HEK293 (cell line): ENCODE measurements at regions not wholly inside any gene's neighbourhood (a gene's known extent, or its start where the extent isn't known, plus 50 kb on each side); places are given as distances from the start of the nearest gene placed in this dataset.

Experiments used
- KLF17 ChIP-seq: fragments of 450-650 bp; formaldehyde crosslinking; IDR thresholded peaks from 2 replicates; pipeline ENCODE4 v1.5.1; 2016; ENCODE audit warnings: missing biosample characterization, missing genetic modification characterization
- MZF1 ChIP-seq: fragments of 450-650 bp; formaldehyde crosslinking; IDR thresholded peaks from 2 replicates; pipeline ENCODE4 v1.5.1; 2017; ENCODE audit warnings: missing biosample characterization, missing genetic modification characterization, borderline replicate concordance
- PRDM1 ChIP-seq: fragments of 450-650 bp; formaldehyde crosslinking; IDR thresholded peaks from 2 replicates; pipeline ENCODE4; 2016; ENCODE audit warnings: missing biosample characterization, missing genetic modification characterization
- RBAK ChIP-seq: fragments of 450-650 bp; formaldehyde crosslinking; IDR thresholded peaks from 2 replicates; pipeline ENCODE4 v1.5.1; 2016; ENCODE audit warnings: missing biosample characterization, missing genetic modification characterization
- YY1 ChIP-seq: fragments of 450-650 bp; formaldehyde crosslinking; IDR thresholded peaks from 2 replicates; pipeline ENCODE4 v1.5.1; 2018; ENCODE audit warnings: missing biosample characterization, missing genetic modification characterization
- ZFHX2 ChIP-seq: fragments of 450-650 bp; formaldehyde crosslinking; conservative IDR thresholded peaks from 2 replicates; pipeline ENCODE4 v1.5.1; 2016; ENCODE audit warnings: missing biosample characterization, missing genetic modification characterization
- ZFP69B ChIP-seq: fragments of 450-650 bp; formaldehyde crosslinking; IDR thresholded peaks from 2 replicates; pipeline ENCODE4 v1.5.1; 2016; ENCODE audit warnings: missing biosample characterization, missing genetic modification characterization
- ZNF146 ChIP-seq: fragments of 450-650 bp; formaldehyde crosslinking; IDR thresholded peaks from 2 replicates; pipeline ENCODE4 v1.5.1; 2016; ENCODE audit warnings: missing biosample characterization, missing genetic modification characterization
- ZNF202 ChIP-seq: fragments of 450-650 bp; formaldehyde crosslinking; IDR thresholded peaks from 2 replicates; pipeline ENCODE4 v1.5.1; 2016; ENCODE audit warnings: missing biosample characterization, missing genetic modification characterization, borderline replicate concordance
- ZNF214 ChIP-seq: fragments of 450-650 bp; formaldehyde crosslinking; IDR thresholded peaks from 2 replicates; pipeline ENCODE4 v1.5.1; 2017; ENCODE audit warnings: missing biosample characterization, mild to moderate bottlenecking, missing genetic modification characterization, borderline replicate concordance
- ZNF274 ChIP-seq, 2 experiments: fragments of 200-500 bp in 1 of 2; fragments of 450-650 bp in 1 of 2; sonication (Bioruptor generic) in 1 of 2; formaldehyde crosslinking in 1 of 2; IDR thresholded peaks; 2 replicates each; pipeline versions ENCODE4 v1.5.1 to v1.6.1; 2014 to 2016; ENCODE audit warnings: borderline replicate concordance in 1 of 2, inconsistent platforms in 1 of 2, low read length in 1 of 2, missing biosample characterization in 1 of 2, missing genetic modification characterization in 1 of 2
- ZNF280C ChIP-seq: fragments of 450-650 bp; formaldehyde crosslinking; IDR thresholded peaks from 2 replicates; pipeline ENCODE4 v1.5.1; 2016; ENCODE audit warnings: missing biosample characterization, missing genetic modification characterization
- ZNF280D ChIP-seq: fragments of 450-650 bp; formaldehyde crosslinking; IDR thresholded peaks from 2 replicates; pipeline ENCODE4 v1.5.1; 2016; ENCODE audit warnings: missing biosample characterization, missing genetic modification characterization
- ZNF302 ChIP-seq: fragments of 450-650 bp; formaldehyde crosslinking; IDR thresholded peaks from 2 replicates; pipeline ENCODE4 v1.5.1; 2016; ENCODE audit warnings: missing biosample characterization, missing genetic modification characterization, low read depth
- ZNF354C ChIP-seq: fragments of 450-650 bp; formaldehyde crosslinking; IDR thresholded peaks from 2 replicates; pipeline ENCODE4 v1.5.1; 2016; ENCODE audit warnings: missing biosample characterization, missing genetic modification characterization, low read depth, borderline replicate concordance
- ZNF394 ChIP-seq: fragments of 450-650 bp; formaldehyde crosslinking; IDR thresholded peaks from 2 replicates; pipeline ENCODE4 v1.5.1; 2016; ENCODE audit warnings: missing biosample characterization, missing genetic modification characterization, mild to moderate bottlenecking, moderate library complexity, borderline replicate concordance
- ZNF423 ChIP-seq: fragments of 450-650 bp; formaldehyde crosslinking; IDR thresholded peaks from 2 replicates; pipeline ENCODE4 v1.5.1; 2016; ENCODE audit warnings: missing biosample characterization, missing genetic modification characterization
- ZNF426 ChIP-seq: fragments of 450-650 bp; formaldehyde crosslinking; IDR thresholded peaks from 2 replicates; pipeline ENCODE4 v1.5.1; 2017; ENCODE audit warnings: missing biosample characterization, missing genetic modification characterization, mild to moderate bottlenecking, inconsistent platforms, moderate library complexity
- ZNF48 ChIP-seq: fragments of 450-650 bp; formaldehyde crosslinking; IDR thresholded peaks from 2 replicates; pipeline ENCODE4 v1.5.1; 2016; ENCODE audit warnings: missing biosample characterization, missing genetic modification characterization
- ZNF488 ChIP-seq: fragments of 450-650 bp; formaldehyde crosslinking; IDR thresholded peaks from 2 replicates; pipeline ENCODE4 v1.5.1; 2016; ENCODE audit warnings: missing biosample characterization, missing genetic modification characterization
- ZNF514 ChIP-seq: fragments of 450-650 bp; formaldehyde crosslinking; IDR thresholded peaks from 2 replicates; pipeline ENCODE4 v1.5.1; 2016; ENCODE audit warnings: missing biosample characterization, missing genetic modification characterization
- ZNF558 ChIP-seq: fragments of 450-650 bp; formaldehyde crosslinking; IDR thresholded peaks from 2 replicates; pipeline ENCODE4 v1.5.1; 2016; ENCODE audit warnings: missing biosample characterization, missing genetic modification characterization
- ZNF560 ChIP-seq: fragments of 450-650 bp; formaldehyde crosslinking; IDR thresholded peaks from 2 replicates; pipeline ENCODE4 v1.5.1; 2017; ENCODE audit warnings: missing biosample characterization, missing genetic modification characterization, borderline replicate concordance
- ZNF629 ChIP-seq: fragments of 450-650 bp; formaldehyde crosslinking; IDR thresholded peaks from 2 replicates; pipeline ENCODE4 v1.5.1; 2017; ENCODE audit warnings: missing biosample characterization, missing genetic modification characterization
- ZNF654 ChIP-seq: fragments of 450-650 bp; formaldehyde crosslinking; IDR thresholded peaks from 2 replicates; pipeline ENCODE4 v1.5.1; 2016; ENCODE audit warnings: low read depth, missing biosample characterization, missing genetic modification characterization
- ZNF660 ChIP-seq: fragments of 450-650 bp; IDR thresholded peaks from 2 replicates; pipeline ENCODE4 v1.5.1; 2018; ENCODE audit warnings: missing biosample characterization, mild to moderate bottlenecking, missing genetic modification characterization
- ZNF664 ChIP-seq: fragments of 450-650 bp; formaldehyde crosslinking; IDR thresholded peaks from 2 replicates; pipeline ENCODE4 v1.5.1; 2016; ENCODE audit warnings: missing biosample characterization, missing genetic modification characterization
- ZNF791 ChIP-seq: fragments of 450-650 bp; formaldehyde crosslinking; IDR thresholded peaks from 2 replicates; pipeline ENCODE4 v1.5.1; 2016; ENCODE audit warnings: missing biosample characterization, missing genetic modification characterization
- ZNF837 ChIP-seq: fragments of 450-650 bp; formaldehyde crosslinking; IDR thresholded peaks from 2 replicates; pipeline ENCODE4 v1.5.1; 2016; ENCODE audit warnings: missing biosample characterization, missing genetic modification characterization

- TF ChIP-seq ZNF791 (tag by site-specific recombination): no peak
- no peak for TF ChIP-seq ZNF488 (tag by site-specific recombination)
- no peak for TF ChIP-seq ZFHX2 (tag by site-specific recombination)
- TF ChIP-seq KLF17: no peak
- TF ChIP-seq ZFP69B (tag by site-specific recombination): no peak
- no peak for TF ChIP-seq ZNF560 (tag by site-specific recombination)
- no peak for TF ChIP-seq ZNF48 (tag by site-specific recombination)
- no peak for TF ChIP-seq ZNF302 (tag by site-specific recombination)
- TF ChIP-seq ZNF837: no peak
- TF ChIP-seq RBAK (tag by site-specific recombination): no peak
- no peak for TF ChIP-seq ZNF146 (tag by site-specific recombination)
- TF ChIP-seq ZNF660 (tag by site-specific recombination): no peak
- TF ChIP-seq MZF1: no peak
- no peak for TF ChIP-seq YY1
- no peak for TF ChIP-seq ZNF354C (tag by site-specific recombination)
- TF ChIP-seq ZNF394 (tag by site-specific recombination): peak; percentile 62; the same call in 1 of the 2 replicates
- no peak for TF ChIP-seq ZNF280D (tag by site-specific recombination)
- TF ChIP-seq ZNF426 (tag by site-specific recombination): peak; percentile 50
- TF ChIP-seq ZNF654 (tag by site-specific recombination): peak; percentile 12
- TF ChIP-seq ZNF214 (tag by site-specific recombination): no peak
- no peak for TF ChIP-seq ZNF280C
- no peak for TF ChIP-seq ZNF629
- TF ChIP-seq PRDM1 (tag by site-specific recombination): no peak
- no peak for TF ChIP-seq ZNF274 (IDR thresholded peaks at IDR 0.05; ENCODE audit: low read length)
- no peak for TF ChIP-seq ZNF274 (tag by site-specific recombination; IDR thresholded peaks at IDR 0.05; ENCODE audit: borderline replicate concordance)
- TF ChIP-seq ZNF202: no peak
- TF ChIP-seq ZNF558 (tag by site-specific recombination): no peak
- no peak for TF ChIP-seq ZNF423 (tag by site-specific recombination)
- no peak for TF ChIP-seq ZNF664 (tag by site-specific recombination)
- no peak for TF ChIP-seq ZNF514
Observed at GRCh38 chr6:98260382-98260781, 574.0 kb upstream of the POU3F2 start (continued).
